HG03039 (cell line): ENCODE measurements at regions not wholly inside any gene's neighbourhood (a gene's known extent, or its start where the extent isn't known, plus 50 kb on each side); places are given as distances from the start of the nearest gene placed in this dataset.

ENCODE experiments used
- ATAC-seq: cut with Tn5 transposase; IDR thresholded peaks from one replicate; pipeline ENCODE4 v1.9.1; 2021; ENCODE audit warnings: mild to moderate bottlenecking, moderate library complexity; ENCODE audit not compliant: unreplicated experiment

DNA sequence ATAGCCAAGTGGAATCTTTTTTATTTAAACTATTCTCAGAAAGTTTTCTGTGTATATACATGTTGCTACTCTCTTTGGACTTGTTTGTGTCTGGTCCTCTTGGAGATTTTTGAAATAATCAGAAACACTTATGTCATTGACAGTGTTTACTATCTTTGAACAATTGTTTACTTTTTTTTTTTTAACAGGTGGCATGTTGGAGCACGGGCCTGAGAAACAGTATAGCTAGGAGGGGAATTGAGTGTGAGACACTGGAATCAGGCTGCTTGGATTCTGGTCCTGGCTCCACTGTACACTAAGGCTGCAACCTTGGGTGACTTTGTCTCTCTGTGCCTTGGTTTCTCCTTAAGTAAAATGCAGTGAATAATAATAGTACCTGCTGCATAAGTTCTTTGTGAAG is 279.6 kb downstream of the PRL start:
- no peak for ATAC-seq

DNA sequence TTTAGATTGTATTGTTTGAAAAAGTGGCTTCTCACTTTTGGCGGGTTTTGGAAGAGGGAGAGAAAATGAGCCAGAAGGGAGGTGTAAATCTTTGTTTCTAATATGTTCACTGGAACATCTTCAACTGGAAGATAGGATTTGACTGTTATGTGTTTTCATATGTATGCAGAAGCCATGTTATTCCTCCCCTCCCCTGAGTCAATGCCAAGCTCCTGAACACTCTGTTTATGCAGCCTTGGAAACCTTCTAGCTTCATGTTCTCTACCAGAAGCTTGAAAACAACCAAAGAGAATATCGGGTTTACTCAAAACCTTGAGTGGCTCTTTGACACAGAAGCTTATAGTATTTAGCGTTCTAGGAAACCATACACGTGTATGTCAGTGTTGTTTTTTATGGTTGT is 279.1 kb downstream of the PRL start:
- no peak for ATAC-seq

DNA sequence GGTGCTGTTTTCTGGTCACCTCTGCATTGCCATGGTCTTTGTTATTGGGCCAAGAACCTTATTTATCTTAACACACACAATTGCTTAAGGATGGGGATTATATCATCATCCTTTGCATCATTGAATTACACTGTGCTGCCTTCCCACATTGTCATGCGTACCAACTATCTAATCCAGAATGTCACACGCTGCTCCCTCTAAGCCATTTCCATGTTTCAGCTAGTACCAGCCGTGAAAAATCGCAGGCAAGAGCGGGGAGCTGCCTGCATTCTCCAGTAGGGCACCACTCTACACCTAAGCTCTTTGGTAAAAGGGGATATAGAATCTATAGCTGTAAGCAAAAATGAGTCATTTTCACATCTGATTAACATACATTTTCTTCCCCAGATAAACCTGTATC is 277.0 kb downstream of the PRL start:
- ATAC-seq, result no peak

DNA sequence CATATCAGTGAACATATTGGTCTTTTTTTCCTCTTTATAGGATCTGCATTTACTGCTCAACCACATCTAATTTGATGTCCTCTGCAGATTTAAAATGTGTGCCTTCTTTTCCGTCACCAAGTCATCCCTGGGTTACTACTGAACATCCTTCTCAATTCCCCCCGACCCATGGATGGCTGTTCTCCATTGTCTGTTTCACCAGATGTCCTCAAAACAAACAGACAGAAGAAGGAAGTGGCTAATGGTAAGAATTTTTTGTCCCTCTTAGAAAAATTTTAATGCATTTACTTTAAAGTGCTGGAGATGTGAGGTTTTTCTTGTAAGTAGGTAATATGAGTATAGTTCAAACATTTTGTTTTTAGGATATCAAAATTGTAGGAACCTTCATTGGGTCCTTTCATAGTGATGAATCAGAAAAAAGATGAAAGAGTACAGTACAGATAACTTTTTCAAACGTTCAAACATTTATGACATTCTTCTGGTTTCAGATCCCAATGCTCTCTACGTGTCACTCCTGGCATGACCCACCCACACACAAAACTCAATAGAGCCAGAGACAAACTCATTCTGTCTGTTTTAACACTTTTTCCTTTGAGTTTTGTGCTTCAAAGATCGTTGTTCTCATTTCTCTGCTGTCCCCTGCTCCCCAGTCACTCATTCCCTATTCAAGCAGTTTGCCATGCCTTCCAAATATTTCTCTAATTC is 276.4 kb downstream of the PRL start:
- no peak for ATAC-seq

DNA sequence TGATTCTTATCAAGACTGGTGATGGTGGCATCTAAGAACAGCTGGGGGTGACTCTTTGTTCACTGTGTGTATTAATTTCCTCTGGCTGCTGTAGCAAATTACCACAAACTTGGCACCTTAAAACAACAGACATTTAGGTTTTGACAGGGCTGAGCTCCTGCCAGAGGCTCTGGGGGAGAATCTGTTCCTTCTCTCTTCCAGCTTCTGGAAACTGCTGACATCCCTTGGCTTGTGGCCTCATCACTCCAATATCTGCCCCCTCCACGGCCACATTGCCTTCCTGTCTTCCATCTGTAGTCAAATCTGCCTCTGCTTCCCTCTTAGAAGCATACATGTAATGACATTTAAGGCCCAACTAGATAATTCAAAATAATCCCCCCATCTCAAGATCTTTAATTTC is 274.9 kb downstream of the PRL start:
- ATAC-seq, result no peak

DNA sequence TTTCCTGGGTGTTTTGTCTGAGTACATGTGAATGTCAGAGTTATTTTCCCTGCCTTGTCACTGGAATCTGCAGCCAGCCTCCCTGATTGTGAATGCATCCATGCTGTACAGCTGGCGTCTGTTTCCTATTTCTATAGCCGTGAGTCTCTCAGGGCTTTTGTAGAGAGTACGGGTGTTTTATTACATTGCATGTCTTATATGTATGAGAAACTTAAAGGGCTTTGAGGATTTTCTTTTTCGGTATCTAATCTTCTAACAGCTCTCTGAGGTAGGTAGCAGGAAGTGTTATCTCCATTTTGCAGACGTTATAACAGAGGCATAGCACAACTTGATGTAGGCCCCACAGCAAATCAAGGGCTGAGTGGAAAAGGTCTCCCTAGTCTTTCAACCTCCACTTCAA is 272.9 kb downstream of the PRL start:
- ATAC-seq, result no peak

DNA sequence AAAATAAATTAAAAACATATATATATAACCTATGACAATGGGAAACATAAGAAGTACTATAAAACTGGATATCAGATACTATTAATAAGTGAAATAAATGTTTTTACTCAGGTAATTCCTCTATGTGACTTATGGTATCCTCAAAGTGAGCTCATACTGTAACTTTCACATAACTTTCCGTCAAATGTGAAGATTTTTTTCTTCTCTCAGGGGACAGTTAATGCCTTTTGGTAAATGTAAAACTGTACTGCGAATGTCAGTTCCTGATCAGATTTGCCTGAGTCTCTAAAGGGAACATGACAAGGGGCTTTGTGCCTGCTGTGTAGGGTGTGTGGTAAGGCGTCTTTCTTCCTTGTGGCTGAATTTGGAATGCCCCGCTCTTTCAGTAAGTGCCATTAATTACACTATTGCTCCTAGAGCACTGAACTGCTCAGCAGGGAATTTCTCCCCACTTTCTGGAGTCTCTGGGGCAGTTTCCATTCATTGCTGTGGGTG is 271.8 kb downstream of the PRL start:
- peak; percentile 35 for ATAC-seq

DNA sequence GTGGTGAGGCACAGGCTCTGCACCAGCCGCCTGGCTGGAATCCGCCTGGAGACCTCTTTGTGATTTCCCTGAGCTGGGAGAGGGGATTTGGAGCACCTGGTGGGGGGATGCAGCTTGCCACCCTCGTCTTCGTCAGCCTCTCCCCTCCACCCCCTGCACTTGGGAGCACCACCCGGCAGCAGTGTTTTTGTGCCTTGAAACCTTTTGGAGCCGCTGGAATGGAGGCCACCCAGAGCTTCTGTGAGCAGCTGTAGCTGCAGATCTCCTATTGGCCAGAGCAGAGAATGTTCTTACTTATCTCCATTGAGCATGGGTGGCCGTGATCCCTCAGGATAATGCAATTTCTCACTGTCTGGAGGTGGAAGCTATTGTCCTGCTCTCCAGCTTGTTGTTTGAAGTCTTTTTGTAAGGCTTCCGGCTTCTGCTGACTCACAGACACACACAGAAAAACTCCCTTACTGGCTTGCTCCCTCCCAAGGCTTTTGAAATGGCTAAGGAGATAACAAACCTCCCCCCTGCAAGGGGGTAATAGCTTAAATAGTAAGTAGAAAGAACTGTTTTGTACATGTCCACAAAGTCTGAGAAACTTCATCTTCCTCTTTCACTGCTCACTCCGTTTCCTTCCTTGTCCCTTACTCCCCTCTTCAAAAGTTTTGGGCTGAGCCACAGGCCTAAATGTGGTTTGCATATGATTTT is 271.2 kb downstream of the PRL start:
- peak; percentile 40 for ATAC-seq

DNA sequence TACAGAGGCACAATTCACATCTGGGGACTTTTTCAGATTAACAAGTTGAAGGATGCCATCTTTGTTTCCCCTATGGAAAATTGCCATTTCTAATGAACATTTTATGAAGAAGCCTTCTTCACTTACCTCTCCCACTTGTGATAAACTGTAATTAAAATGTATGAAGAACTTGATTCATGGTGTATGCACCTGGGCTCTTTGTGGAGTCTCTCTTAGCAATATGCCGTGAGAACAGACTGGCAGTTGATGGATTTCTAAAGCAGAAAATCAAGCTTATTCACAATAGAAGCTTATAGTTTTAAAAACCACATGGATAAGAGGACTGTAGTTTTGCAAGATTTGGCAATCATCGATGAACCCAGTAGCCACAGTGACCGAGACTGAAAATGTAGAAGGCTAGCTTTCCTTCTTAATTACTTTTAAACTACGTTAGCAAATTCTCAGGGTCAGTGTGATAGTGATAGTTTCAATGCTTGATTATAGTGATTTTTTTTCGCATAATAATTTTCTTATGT is 270.6 kb downstream of the PRL start:
- ATAC-seq, result no peak

DNA sequence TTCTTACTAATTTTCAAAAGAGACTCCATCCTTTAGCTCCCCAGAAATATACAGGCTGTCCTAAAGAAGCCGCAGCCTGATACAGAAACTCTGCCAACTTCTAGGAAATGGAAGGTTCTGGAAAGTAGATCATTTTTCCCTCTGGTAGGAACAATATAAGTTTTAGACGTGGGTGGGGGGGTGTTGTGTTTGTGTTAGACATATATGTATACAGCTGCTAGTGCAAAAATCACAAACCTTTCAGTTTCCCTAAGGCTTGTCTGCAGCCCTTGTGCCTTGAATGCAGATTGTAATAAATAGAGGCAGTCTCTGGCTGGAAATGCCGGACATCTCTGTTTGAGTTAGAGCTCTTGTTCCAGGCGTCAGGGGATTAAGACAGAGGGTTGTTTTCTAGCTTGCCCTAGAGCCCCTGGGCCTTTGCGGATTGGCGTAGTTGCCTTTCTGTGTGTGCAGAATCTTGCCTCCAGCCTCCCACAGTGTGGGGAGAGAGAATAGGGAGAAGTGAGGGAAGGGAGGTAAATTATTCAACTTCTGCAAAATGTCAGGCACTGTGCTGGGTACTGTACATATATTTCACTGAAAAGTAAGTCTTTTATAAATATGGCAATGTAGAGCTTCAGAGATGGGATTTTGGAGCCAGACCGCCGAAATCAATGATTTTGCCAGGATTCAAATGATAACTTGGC is 269.7 kb downstream of the PRL start:
- no peak for ATAC-seq

DNA sequence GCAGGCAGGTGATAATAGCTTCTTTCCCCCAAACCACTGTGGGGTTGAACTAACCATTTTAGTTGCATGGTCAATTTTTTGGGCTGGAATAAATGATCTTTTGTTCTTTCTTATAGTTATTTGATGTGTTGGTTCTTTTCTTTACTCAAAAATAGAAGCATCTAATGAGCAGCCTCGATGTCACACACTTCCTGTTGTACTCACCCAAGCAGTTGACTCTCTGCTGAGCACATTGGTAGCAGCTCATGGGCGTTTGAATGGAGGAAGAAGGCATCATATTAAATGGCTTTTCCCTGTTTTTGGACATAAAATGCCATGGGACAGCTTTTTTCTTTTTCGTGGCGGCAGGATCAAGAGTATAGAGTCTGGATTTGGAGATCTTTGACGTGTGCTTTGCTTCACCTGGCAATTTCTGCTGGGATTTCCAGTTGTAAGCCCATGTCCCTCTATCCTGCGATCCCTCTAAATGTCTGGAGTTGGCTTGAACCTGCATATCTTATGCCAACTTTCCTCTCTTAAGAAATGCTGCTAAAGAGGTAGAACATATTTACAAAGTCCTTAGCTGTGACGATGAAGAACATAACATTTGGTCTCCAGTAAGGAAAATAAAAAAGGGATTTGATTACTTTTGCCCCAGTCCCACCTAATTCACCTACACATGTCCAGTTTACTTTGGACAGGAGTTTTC is 268.3 kb downstream of the PRL start:
- ATAC-seq, result no peak

DNA sequence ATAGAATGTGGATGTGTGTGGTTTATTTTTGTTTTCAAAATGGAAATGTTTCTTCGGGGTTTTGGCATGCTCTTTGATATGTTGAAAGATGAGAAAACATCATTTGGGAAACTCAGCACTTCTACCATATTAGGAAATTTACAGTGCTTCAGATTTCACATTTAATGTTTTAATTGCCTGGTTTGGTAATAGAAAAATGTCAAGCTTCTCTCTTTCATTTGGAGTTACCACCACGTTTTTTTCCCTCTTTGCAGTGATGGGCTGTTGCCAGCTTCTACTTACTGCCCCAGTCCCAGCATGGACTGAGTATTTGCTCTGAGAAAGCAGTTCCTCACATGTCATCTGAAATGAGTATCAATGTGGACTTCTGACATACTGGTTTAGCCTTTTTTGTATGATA is 267.7 kb downstream of the PRL start:
- no peak for ATAC-seq

DNA sequence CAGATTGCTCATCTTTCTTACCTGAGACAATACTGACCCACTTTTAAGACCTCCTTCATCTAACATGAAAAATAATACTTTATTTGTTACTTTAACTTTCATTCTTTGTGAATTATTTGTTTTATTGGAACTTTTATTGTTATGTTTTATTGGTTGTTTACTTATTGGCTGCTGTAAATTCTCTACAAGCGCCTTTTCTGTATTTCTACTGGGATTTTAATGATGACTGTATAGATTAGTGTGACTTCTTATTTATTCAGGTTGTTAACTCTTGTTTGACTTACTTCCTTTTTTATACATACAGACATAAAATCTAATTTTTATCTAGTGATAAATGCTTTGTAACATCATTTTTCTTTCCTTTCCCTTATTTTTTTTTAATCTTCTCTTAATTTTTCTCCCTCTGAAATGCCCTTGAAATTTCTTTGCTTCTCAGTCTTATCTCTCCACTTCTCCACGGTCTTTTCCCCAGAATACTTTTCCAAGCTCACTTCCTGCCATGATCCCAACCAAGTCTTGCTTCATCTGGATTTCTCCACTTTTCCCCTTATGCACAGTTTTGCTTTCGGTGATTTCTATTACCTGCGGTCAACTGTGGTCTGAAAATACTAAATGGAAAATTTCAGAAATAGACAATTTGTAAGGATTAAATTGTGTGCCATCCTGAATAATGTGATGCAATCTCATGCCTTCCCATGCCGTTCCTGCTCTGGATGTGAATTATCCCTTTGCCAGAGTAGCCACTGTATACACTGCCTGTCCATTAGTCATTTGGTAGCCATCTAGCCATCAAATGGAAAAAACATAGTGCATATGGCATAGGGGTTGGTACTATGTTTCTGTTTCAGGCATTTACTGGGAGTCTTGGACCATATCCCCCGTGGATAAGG is 265.9 kb downstream of the PRL start:
- no peak for ATAC-seq

DNA sequence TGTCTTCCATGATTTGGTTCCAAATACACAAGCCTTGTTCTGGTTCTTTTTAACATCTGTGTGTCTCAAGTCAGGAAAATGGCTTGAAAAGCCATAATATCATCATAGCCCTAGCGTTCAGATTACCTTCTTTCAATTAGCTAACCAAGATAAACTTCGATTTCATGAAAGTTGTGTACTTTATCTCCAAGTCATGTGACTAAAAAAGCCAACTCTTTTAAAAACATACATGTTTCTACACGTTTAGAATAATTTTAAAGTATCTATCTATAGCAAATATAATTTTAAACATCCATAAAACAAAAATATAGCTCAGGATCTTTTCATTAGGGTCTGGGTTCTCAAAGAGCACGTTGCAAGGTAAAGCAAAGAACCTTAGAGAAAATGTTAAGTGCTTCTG is 261.1 kb downstream of the PRL start:
- ATAC-seq, result no peak

DNA sequence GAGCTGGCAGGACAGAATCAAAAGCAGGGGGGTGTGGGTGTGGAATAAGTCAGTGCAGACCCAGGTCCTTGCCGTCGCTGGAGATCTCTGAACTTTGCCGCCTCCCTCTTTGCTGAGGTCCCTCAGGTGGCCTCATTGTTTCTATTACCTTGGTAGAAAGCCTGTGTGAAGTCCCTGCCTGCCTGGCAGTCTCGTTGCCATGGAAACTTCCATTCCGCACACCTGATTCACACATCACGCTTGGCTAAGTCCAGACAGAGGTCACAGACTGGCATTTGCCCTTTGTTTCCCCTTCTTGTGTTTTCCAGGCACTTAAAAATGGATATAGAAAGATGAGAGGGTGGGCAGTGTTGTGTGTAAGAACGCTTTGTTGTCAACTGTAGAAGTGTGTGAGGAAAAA is 260.6 kb downstream of the PRL start:
- peak; percentile 56 for ATAC-seq

DNA sequence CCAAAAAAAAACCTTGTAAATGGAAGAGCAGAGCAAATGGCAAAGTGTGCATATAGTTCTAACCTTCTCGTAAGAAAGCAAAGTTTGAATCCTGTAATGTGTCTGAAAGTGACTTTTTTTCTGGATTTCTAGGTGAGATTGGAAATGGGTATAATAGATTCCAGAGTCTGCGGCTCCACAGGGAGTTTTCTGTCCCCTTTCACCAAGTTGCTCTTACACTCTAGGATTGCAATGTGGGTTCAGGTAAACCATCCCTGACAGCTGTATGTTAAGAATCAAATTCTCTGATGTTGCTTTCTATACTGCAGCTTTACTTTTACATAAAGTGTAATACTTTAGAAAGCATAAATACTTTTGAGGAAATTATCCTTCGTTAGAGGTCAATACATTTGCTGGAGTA is 260.1 kb downstream of the PRL start:
- no peak for ATAC-seq

DNA sequence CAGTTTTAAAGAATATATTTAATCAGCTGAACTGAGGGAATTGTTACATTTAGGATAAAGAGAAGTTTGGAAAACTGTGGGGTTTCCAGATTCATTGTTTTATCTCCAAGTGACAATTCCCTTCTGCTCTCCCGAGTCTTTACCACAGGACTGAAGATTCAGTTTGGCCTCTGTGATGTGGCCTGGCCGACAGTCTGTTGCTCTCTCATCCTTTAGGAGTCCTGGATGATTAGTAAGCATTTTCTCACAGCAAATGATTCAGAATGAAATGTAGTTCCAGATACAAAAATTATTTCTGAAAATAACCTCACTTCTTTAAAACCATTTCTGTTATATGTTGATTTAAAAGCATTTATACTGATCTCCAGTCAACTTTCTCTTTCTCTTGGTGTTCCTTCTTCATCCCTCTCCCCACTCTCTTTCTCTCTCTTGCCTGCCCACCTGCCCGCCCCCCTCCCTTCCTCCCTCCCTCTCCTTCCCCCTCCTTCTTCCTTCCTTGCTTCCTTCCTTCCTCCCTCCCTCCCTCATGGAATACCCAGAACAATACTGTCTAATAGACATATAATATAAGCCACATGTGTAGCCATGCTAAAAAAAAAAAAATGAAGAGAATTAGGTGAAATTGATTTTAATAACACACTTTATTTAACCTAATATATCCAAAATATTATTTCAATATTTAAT is 254.9 kb downstream of the PRL start:
- ATAC-seq, result no peak

DNA sequence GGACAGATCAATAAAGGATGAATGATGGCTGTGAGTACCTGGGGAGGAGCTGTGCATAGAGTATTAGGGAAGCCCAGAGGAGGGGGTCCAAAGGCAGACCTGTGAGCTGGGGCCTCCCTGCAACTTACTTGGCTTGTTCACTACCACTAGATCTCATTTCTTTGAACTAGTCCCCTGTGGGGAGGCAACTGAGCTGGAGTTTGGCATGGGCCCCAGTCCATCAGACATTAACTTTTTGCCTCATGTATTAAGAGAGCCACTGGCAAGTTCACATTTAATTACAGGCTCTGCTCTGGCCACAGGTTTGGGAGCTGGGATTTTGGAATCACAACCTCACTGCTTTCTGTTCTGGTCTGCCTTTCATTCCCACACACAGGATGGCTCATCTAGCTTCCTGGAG is 254.1 kb downstream of the PRL start:
- ATAC-seq, result no peak

DNA sequence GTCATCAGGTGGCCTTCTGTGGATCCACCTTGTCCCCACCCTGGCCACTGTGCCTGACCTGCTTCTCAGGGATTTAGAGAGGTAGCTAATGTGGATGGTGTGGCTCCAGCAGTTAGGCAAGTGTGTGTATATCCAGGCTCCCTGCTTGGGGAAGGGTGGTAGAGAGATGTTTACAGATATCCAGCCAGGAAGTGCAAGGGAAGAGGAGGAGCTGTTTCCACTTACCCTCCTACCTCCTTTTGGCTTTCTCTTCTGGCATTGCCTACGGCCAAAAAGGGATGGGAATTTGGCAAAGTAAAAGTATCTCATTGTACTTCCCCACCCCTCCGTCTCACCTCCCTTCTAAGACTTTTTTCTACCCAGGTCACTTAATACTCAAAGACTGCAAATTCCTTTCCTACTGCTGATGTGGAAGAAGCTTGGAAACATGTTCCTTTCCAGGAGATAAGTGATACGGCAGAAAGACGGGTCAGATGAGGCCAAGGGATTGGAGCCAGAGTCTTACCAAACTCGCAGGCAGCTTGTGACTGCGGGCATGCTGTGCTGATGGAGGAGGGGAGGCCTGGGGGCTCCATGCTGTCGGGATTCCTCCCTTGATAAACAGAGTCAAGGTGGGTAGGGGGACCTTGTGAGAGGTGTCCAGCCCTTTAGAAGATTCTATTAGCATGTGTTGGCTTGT is 253.4 kb downstream of the PRL start:
- ATAC-seq, result no peak
